A673 (cell line): ENCODE measurements at regions not wholly inside any gene's neighbourhood (a gene's known extent, or its start where the extent isn't known, plus 50 kb on each side); places are given as distances from the start of the nearest gene placed in this dataset.

Experiments used
- BruUV-seq: library from RNA; stranded (reverse); fragments of 400-500 nt; replicated peaks from 2 replicates; lab custom pipeline; 2021; lab: Mats Ljungman, UMichigan
- CTCF ChIA-PET: fragments of 300-600 bp; sonication (Branson Sonifier 250); formaldehyde crosslinking; loops from one replicate; lab custom pipeline; 2022; ENCODE audit warnings: antibody characterized with exemption; lab: Charles Lee
- POLR2A ChIA-PET: fragments of 300-600 bp; sonication (Branson Sonifier 250); formaldehyde crosslinking; loops from one replicate; lab custom pipeline; 2022; ENCODE audit warnings: antibody characterized with exemption; ENCODE audit not compliant: low non-redundant PET; lab: Charles Lee
- DNase-seq: peaks from one replicate; pipeline ENCODE4 v3.0.0-alpha.2; 2015; ENCODE audit warnings: low spot score
- H3K27ac ChIP-seq: fragments of 200-600 bp; sonication (generic); 2 replicates; pipeline ENCODE4 v1.5.1; 2016; ENCODE audit warnings: mixed run types, low read depth, mild to moderate bottlenecking, mixed read lengths, antibody characterized with exemption, low read length; ENCODE audit not compliant: poor library complexity, severe bottlenecking
- H3K27me3 ChIP-seq: fragments of 200-600 bp; sonication (generic); replicated peaks from 2 replicates; pipeline ENCODE4 v1.6.1; 2017; ENCODE audit warnings: mixed run types, low read depth, mild to moderate bottlenecking, mixed read lengths, antibody characterized with exemption, low read length; ENCODE audit not compliant: insufficient read depth, poor library complexity
- H3K36me3 ChIP-seq: fragments of 200-600 bp; sonication (generic); 2 replicates; pipeline ENCODE4 v1.6.1; 2016; ENCODE audit warnings: mixed run types, mild to moderate bottlenecking, mixed read lengths, antibody characterized with exemption, low read length; ENCODE audit not compliant: insufficient read depth, poor library complexity, severe bottlenecking
- H3K4me1 ChIP-seq: fragments of 200-600 bp; sonication (generic); 2 replicates; pipeline ENCODE4 v1.6.1; 2017; ENCODE audit warnings: mixed run types, mild to moderate bottlenecking, mixed read lengths, antibody characterized with exemption, low read length; ENCODE audit not compliant: insufficient read depth, poor library complexity, severe bottlenecking
- H3K4me3 ChIP-seq: fragments of 200-600 bp; sonication (generic); 2 replicates; pipeline ENCODE4 v1.5.1; 2016; ENCODE audit warnings: low read depth, mixed run types, mild to moderate bottlenecking, mixed read lengths, low read length; ENCODE audit not compliant: poor library complexity, severe bottlenecking
- H3K9me3 ChIP-seq: fragments of 200-600 bp; sonication (generic); 2 replicates; pipeline ENCODE4 v1.6.1; 2016; ENCODE audit warnings: mixed run types, low read depth, mild to moderate bottlenecking, mixed read lengths, antibody characterized with exemption, low read length; ENCODE audit not compliant: poor library complexity, severe bottlenecking
- CTCF ChIP-seq: fragments of 300-800, 200-600 bp; sonication (generic); conservative IDR thresholded peaks from 2 replicates; pipeline ENCODE4 v1.5.1; 2017; ENCODE audit warnings: low read depth, mild to moderate bottlenecking, antibody characterized with exemption, low read length, moderate library complexity, mixed read lengths
- EZH2 ChIP-seq: fragments of 200-600 bp; sonication (generic); IDR thresholded peaks from 2 replicates; pipeline ENCODE4 v1.6.1; 2017; ENCODE audit warnings: borderline replicate concordance, low read depth, mild to moderate bottlenecking, mixed read lengths, antibody characterized with exemption, low read length; ENCODE audit not compliant: poor library complexity, severe bottlenecking
- intact Hi-C: fragments of 100-400 bp; cut with micrococcal nuclease; formaldehyde crosslinking; loops from one replicate; pipeline ENCODE4 v1.10.0; 2022; ENCODE audit not compliant: unreplicated experiment

- DNase-seq: peak; percentile 30
- intact Hi-C loops: no loop called here
- peaks cover 4% of the 10 kb centered on the region for H3K4me1 ChIP-seq
- no TSS peak for BruUV-seq
- ChIA-PET POLR2A (interaction anchor here (0.6 kb wide), 1 partner anchor 1244 kb away, joined by 3 read pairs; no protein-coding TSS in a partner anchor), CTCF (no interaction called here)
- no peaks in the 10 kb centered on the region for H3K36me3 ChIP-seq
- no peaks in the 10 kb centered on the region for H3K27me3 ChIP-seq
- no peak for TF ChIP-seq EZH2
- 0 out of 2 replicates have a peak, but pooled peaks have one; percentile 10 for TF ChIP-seq CTCF
- no peak overlapping the region for H3K4me3 ChIP-seq
- H3K9me3 ChIP-seq: no peaks in the 10 kb centered on the region
- no peak overlapping the region for H3K27ac ChIP-seq
These were observed 126.8 kb upstream of the ZNF644 start for GRCh38 chr1:91148641-91149069.

GRCh38 chr1:91141858-91142257 is 120.0 kb upstream of the ZNF644 start:
- no TSS peak for BruUV-seq
- CTCF ChIA-PET: no interaction called here
- POLR2A ChIA-PET: no interaction called here
- H3K4me3 ChIP-seq: no peak overlapping the region
- TF ChIP-seq CTCF: no peak
- no peak for TF ChIP-seq EZH2
- H3K27ac ChIP-seq: no peak overlapping the region
- H3K9me3 ChIP-seq: no peaks in the 10 kb centered on the region
- H3K36me3 ChIP-seq: no peaks in the 10 kb centered on the region
- no peaks in the 10 kb centered on the region for H3K27me3 ChIP-seq
- H3K4me1 ChIP-seq: no peaks in the 10 kb centered on the region
- intact Hi-C loops: no loop called here
- no peak for DNase-seq

- no peak for DNase-seq
- intact Hi-C loops: no loop called here
- no peaks in the 10 kb centered on the region for H3K4me1 ChIP-seq
- no peak overlapping the region for H3K4me3 ChIP-seq
- no peaks in the 10 kb centered on the region for H3K36me3 ChIP-seq
- H3K9me3 ChIP-seq: no peaks in the 10 kb centered on the region
- no peak for TF ChIP-seq CTCF
- TF ChIP-seq EZH2: no peak
- no peak overlapping the region for H3K27ac ChIP-seq
- POLR2A ChIA-PET: no interaction called here
- no TSS peak for BruUV-seq
- no peaks in the 10 kb centered on the region for H3K27me3 ChIP-seq
- CTCF ChIA-PET: no interaction called here
These were observed 117.1 kb upstream of the ZNF644 start for GRCh38 chr1:91138959-91139358.
